ENCODE measurements at regions not wholly inside any gene's neighbourhood (a gene's known extent, or its start where the extent isn't known, plus 50 kb on each side); places are given as distances from the start of the nearest gene placed in this dataset.

- ChIA-PET RAD21 (ENCODE audit: low non-redundant PET in 1 of 2, low total read pairs in 2 of 2, uncharacterized antibody in 2 of 2, unreplicated experiment in 2 of 2) (no interaction called here), POLR2A (no interaction called here), CTCF (no interaction called here)
- Histone ChIP-seq H3K36me3 (ENCODE audit: control insufficient read depth in 1 of 2, insufficient read depth in 2 of 2, low read length in 2 of 2) (no peaks in the 10 kb centered on the region), H3K9me3 (ENCODE audit: control insufficient read depth in 1 of 2, insufficient read depth in 1 of 2, low read depth in 1 of 2, low read length in 2 of 2) (peaks cover 8 to 30% of the 10 kb centered on the region in 2 experiments; a peak in 3 of 4 replicates), H3K79me2 (ENCODE audit: insufficient read depth, low read length) (no peaks in the 10 kb centered on the region), H3K4me3 (replicated peaks in 1 of 2; ENCODE audit: low read depth in 1 of 2, low read length in 2 of 2) (no peak overlapping the region), H4K20me1 (ENCODE audit: insufficient read depth) (no peaks in the 10 kb centered on the region), H3K4me1 (ENCODE audit: control insufficient read depth in 1 of 2, insufficient read depth in 2 of 2, low read length in 2 of 2) (no peaks in the 10 kb centered on the region), H3K27me3 (ENCODE audit: insufficient read depth, low read length) (no peaks in the 10 kb centered on the region), H2AFZ (ENCODE audit: low read depth, low read length, poor library complexity, severe bottlenecking) (no peak overlapping the region), H3K9me2 (ENCODE audit: insufficient read depth) (no peaks in the 10 kb centered on the region), H3K4me2 (ENCODE audit: low read length) (no peak overlapping the region), H3K9ac (ENCODE audit: low read length) (no peak overlapping the region), H3K27ac (ENCODE audit: low read depth, low read length) (no peak overlapping the region)
- no TSS peak for BruUV-seq (replicated peaks)
- intact Hi-C loops (cut with micrococcal nuclease) = no loop called here
- DNase-seq (ENCODE audit: low read depth, low spot score) (no peak), ATAC-seq (no peak)
- TF ChIP-seq TCF7L2 (IDR thresholded peaks at IDR 0.05; ENCODE audit: borderline replicate concordance, extremely low read depth, insufficient read depth, insufficient read length) (no peak), JUND (IDR thresholded peaks at IDR 0.05) (no peak), ZBTB33 (IDR thresholded peaks at IDR 0.05; ENCODE audit: extremely low read depth, insufficient replicate concordance, low read length) (no peak), POLR2AphosphoS5 (IDR thresholded peaks at IDR 0.05; ENCODE audit: low read depth, low read length) (no peak), POLR2A (IDR thresholded peaks at IDR 0.05; ENCODE audit: borderline replicate concordance, extremely low read depth, insufficient read depth, insufficient read length) (no peak), SP1 (IDR thresholded peaks at IDR 0.05; ENCODE audit: low read depth) (no peak), ATF3 (IDR thresholded peaks at IDR 0.05) (no peak), CBX3 (IDR thresholded peaks at IDR 0.05; ENCODE audit: low read depth) (no peak), REST (IDR thresholded peaks at IDR 0.05; ENCODE audit: low read depth) (no peak)
Measured at GRCh38 chr10:83205861-83206260, 933.4 kb upstream of the GHITM start.

All from HCT116 (cell line).